ENCODE measurements at regions not wholly inside any gene's neighbourhood (a gene's known extent, or its start where the extent isn't known, plus 50 kb on each side); places are given as distances from the start of the nearest gene placed in this dataset.

DNA sequence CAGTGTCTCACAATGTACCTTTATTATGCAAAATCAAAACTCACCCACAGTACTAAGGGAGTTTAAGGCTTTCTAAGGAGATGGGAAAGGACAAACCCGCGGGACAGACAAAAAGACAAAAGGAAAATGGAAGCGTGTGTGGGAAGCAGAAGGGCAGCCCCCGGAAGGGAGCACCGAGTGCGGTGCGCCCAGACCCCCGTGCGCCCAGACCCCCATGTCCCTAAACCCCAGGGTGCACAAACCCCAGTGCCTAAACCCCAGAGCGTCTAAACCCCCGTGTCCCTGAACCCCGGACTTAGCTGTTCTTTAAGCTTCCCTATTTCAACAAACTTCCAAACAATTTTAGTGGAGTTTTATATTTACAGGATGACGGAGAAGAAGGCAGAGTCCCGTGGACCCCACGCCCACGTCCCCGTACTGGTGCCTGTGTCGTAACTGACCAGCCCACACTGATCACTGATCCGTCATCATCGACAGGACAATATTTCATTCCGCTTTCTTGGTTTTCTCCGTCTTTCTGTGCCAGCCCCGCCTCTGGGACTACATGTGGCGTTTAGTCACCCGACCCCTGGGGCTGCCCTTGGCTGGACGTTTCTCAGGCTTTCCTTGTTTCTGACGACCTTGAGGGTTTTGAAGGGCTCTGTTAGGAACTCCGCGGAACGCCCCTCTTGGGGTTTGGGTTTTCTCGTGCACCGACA lies 76.9 kb downstream of the RTP5 start:
- DNase-seq (ENCODE audit: low spot score in 2 of 2) = no peak
- TF ChIP-seq, protein P1, sequence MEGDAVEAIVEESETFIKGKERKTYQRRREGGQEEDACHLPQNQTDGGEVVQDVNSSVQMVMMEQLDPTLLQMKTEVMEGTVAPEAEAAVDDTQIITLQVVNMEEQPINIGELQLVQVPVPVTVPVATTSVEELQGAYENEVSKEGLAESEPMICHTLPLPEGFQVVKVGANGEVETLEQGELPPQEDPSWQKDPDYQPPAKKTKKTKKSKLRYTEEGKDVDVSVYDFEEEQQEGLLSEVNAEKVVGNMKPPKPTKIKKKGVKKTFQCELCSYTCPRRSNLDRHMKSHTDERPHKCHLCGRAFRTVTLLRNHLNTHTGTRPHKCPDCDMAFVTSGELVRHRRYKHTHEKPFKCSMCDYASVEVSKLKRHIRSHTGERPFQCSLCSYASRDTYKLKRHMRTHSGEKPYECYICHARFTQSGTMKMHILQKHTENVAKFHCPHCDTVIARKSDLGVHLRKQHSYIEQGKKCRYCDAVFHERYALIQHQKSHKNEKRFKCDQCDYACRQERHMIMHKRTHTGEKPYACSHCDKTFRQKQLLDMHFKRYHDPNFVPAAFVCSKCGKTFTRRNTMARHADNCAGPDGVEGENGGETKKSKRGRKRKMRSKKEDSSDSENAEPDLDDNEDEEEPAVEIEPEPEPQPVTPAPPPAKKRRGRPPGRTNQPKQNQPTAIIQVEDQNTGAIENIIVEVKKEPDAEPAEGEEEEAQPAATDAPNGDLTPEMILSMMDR (IDR thresholded peaks at IDR 0.05) = no peak
- no peak for TF ChIP-seq POLR2A (IDR thresholded peaks at IDR 0.05)
- no peak for TF ChIP-seq EP300 (IDR thresholded peaks at IDR 0.05)
- peaks cover 0 to 30% (median 4%) of the 10 kb centered on the region in 4 donors for H3K4me1 ChIP-seq
- no peak overlapping the region for H3K27ac ChIP-seq
- H3K36me3 ChIP-seq = no peaks in the 10 kb centered on the region
- no peaks in the 10 kb centered on the region for H3K27me3 ChIP-seq
- WGBS, 2 donors = 82 to 83% methylated on average over 32 of the region's 32 CpGs
- no peak overlapping the region for H3K4me3 ChIP-seq
- H3K9me3 ChIP-seq = no peaks in the 10 kb centered on the region

DNA sequence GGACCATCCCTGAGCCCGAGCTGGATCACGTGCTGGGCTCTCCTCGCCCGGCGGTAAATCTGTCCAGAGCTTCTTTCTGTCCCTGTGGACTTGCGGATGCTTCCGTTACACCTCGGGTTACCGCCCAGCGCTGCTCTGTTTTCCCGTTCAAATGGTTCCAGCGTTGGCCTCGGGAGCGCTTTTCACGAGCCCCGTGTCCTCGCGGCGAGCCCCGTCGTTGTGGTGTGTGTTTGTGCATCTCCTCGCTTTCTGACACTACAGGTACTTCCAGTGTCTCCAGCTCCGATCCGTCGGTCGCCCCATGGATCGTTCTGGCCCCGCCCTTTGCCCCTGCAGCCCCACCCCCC lies 77.4 kb downstream of the RTP5 start:
- Histone ChIP-seq H3K4me1 (peaks cover 0 to 25% (median 4%) of the 10 kb centered on the region in 4 donors), H3K27ac (no peak overlapping the region), H3K27me3 (no peaks in the 10 kb centered on the region), H3K9me3 (no peaks in the 10 kb centered on the region), H3K36me3 (no peaks in the 10 kb centered on the region), H3K4me3 (no peak overlapping the region)
- WGBS, 2 donors = 89 to 94% methylated on average over 28 of the region's 28 CpGs
- no peak for DNase-seq (ENCODE audit: low spot score in 2 of 2)
- no peak for TF ChIP-seq POLR2A (IDR thresholded peaks at IDR 0.05)
- TF ChIP-seq, protein P1 (IDR thresholded peaks at IDR 0.05) = no peak
- TF ChIP-seq EP300 (IDR thresholded peaks at IDR 0.05) = no peak

DNA sequence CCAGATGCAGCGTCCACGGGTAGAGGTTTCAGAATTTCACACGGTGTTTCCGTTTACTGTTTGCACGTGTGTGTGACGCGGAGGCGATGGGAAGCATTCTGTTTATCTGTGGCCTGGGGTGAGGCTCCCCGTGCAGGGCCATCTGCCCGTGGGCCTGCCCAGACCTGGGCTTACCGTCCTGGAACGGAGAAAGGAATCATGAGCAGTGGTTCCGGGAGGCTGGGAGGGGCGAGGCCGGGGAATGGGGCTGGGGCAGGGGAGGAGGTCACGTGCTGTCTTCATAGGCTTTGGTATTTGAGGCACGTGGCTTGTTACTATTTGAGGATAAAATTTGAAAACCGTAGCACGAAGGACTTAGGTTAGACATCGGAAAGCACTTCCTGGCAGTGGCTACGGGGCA lies 77.9 kb downstream of the RTP5 start:
- 87% methylated on average over 21 of the region's 21 CpGs for WGBS, 2 donors
- TF ChIP-seq, protein P1 (IDR thresholded peaks at IDR 0.05) = no peak
- TF ChIP-seq EP300 (IDR thresholded peaks at IDR 0.05) = no peak
- DNase-seq (ENCODE audit: low spot score in 2 of 2) = no peak

DNA sequence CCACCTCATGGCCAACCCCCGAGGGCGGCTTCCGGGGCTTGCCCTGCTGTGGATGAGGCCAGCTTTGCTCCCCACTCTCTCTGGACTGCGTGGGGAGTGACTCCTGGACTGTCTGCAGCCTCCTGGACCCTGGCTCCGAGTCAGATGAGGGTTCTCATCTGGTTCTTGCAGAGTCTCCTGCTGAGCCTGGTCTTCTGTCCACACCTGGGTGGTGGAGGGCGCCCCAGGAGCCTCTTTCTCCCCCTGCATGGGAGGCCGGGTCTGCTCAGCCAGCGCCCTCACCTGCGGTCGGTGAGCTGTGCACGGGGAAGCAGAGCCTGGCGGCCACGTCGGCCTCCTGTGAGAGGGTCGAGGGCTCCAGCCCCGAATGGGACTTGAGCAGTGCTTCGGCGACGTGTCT lies 78.3 kb downstream of the RTP5 start:
- Histone ChIP-seq H3K27me3 (no peaks in the 10 kb centered on the region), H3K9me3 (no peaks in the 10 kb centered on the region), H3K36me3 (no peaks in the 10 kb centered on the region), H3K4me1 (peaks cover 0 to 17% (median 4%) of the 10 kb centered on the region in 4 donors), H3K4me3 (no peak overlapping the region), H3K27ac (no peak overlapping the region)
- 89 to 94% methylated on average over 14 to 19 of the region's 19 CpGs for WGBS, 2 donors
- no peak for DNase-seq (ENCODE audit: low spot score in 2 of 2)
- TF ChIP-seq, protein P1 (IDR thresholded peaks at IDR 0.05) = no peak
- TF ChIP-seq EP300 (IDR thresholded peaks at IDR 0.05) = no peak
- TF ChIP-seq POLR2A (IDR thresholded peaks at IDR 0.05) = no peak

More for the DNA sequence above, 77.9 kb downstream of the RTP5 start:
- H3K36me3 ChIP-seq = no peaks in the 10 kb centered on the region
- no peak overlapping the region for H3K27ac ChIP-seq
- no peak overlapping the region for H3K4me3 ChIP-seq
- peaks cover 0 to 20% (median 4%) of the 10 kb centered on the region in 4 donors for H3K4me1 ChIP-seq
- no peaks in the 10 kb centered on the region for H3K9me3 ChIP-seq
- H3K27me3 ChIP-seq = no peaks in the 10 kb centered on the region

DNA sequence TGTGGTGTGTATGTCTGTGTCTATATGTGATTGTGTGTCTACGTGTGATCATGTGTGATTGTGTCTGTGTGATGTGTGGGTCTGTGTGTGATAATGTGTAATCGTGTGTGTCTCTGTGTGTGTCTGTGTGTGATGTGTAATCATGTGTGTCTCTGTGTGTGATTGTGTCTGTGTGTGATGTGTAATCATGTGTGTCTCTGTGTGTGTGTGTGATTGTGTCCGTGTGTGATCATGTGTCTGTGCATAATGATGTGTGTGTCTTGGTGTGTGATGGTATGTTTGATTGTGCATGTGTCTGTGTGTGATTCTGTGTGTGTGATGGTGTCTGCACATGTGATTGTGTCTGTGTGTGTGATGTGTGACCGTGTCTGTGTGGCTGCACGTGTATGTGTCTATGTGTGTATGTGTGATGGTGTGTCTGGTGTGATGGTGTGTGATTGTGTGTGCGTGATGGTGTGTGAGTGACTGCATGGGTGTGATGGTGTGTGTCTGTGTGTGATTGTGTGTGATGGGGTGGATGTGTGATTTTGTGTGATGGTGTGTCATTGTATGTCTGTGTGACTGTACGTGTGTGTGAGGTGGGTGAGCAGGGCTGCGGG lies 78.9 kb downstream of the RTP5 start:
- H3K36me3 ChIP-seq = no peaks in the 10 kb centered on the region
- H3K4me1 ChIP-seq = peaks cover 0 to 15% (median 4%) of the 10 kb centered on the region in 4 donors
- 73 to 90% methylated on average over 8 of the region's 8 CpGs for WGBS, 2 donors
- TF ChIP-seq EP300 (IDR thresholded peaks at IDR 0.05) = no peak
- TF ChIP-seq, protein P1 (IDR thresholded peaks at IDR 0.05) = no peak
- no peak for TF ChIP-seq POLR2A (IDR thresholded peaks at IDR 0.05)
- H3K9me3 ChIP-seq = no peaks in the 10 kb centered on the region
- no peak overlapping the region for H3K27ac ChIP-seq
- DNase-seq (ENCODE audit: low spot score in 2 of 2) = no peak
- no peak overlapping the region for H3K4me3 ChIP-seq
- no peaks in the 10 kb centered on the region for H3K27me3 ChIP-seq
